K562 (cell line): ENCODE measurements at regions not wholly inside any gene's neighbourhood (a gene's known extent, or its start where the extent isn't known, plus 50 kb on each side); places are given as distances from the start of the nearest gene placed in this dataset.

ENCODE experiments used
- ATAC-seq: fragments of 200-7000 bp; cut with Tn5 transposase; 3 replicates; pipeline ENCODE4 v1.9.1; 2020; ENCODE audit warnings: moderate library complexity
- BruUV-seq: library from RNA; stranded (reverse); fragments of 400-500 nt; replicated peaks from 2 replicates; lab custom pipeline; 2021; lab: Mats Ljungman, UMichigan
- CTCF ChIA-PET: fragments of 300-600 bp; formaldehyde crosslinking; extraction: SDS; loops from one replicate; lab custom pipeline; 2021; ENCODE audit warnings: low intra/inter-chr PET ratio; lab: Yijun Ruan, JAX
- POLR2A ChIA-PET: fragments of 300-600, 350-650 bp; sonication (Branson Sonifier 250); formaldehyde crosslinking; extraction: SDS; loops from one replicate; lab custom pipeline; 2021; ENCODE audit warnings: antibody characterized with exemption, inconsistent platforms; lab: Yijun Ruan, JAX
- DNase-seq, 4 experiments: peaks; one replicate each; pipeline versions ENCODE4 v3.0.0 to v3.0.0-alpha.2; 2011 to 2018; ENCODE audit warnings: low spot score in 3 of 4, mixed read lengths in 3 of 4; ENCODE audit errors: extremely low read depth in 1 of 4
- FAIRE-seq: peaks from 2 replicates; lab custom pipeline; 2011; peaks lifted over from hg19 to GRCh38; lab: Jason Lieb, UNC
- H2AFZ ChIP-seq: 2 replicates; pipeline ENCODE4 v1.6.0; 2011; ENCODE audit warnings: low read depth, low read length, control low read depth, inconsistent platforms
- H3K27ac ChIP-seq: fragments of 200-600 bp; 3 replicates; pipeline ENCODE4 v1.8.0; 2011; ENCODE audit warnings: low read depth, mild to moderate bottlenecking, control low read depth, inconsistent platforms, low read length, moderate library complexity, mixed read lengths; ENCODE audit errors: extremely low read depth
- H3K27me3 ChIP-seq, 2 experiments: fragments of 300-600 bp in 1 of 2; 2 replicates in 1 of 2; 3 replicates in 1 of 2; pipeline versions ENCODE4 v1.6.0 to v1.8.0; 2011; ENCODE audit warnings: inconsistent platforms in 2 of 2, low read length in 2 of 2, mild to moderate bottlenecking in 1 of 2, mixed read lengths in 1 of 2, moderate library complexity in 1 of 2; ENCODE audit not compliant: control insufficient read depth in 2 of 2, insufficient read depth in 2 of 2
- H3K36me3 ChIP-seq: fragments of 300-600 bp; 3 replicates; pipeline ENCODE4 v1.8.0; 2011; ENCODE audit warnings: mild to moderate bottlenecking, low read length, inconsistent platforms; ENCODE audit not compliant: control insufficient read depth, insufficient read depth
- H3K4me1 ChIP-seq, 2 experiments: fragments of 200-600 bp in 1 of 2; replicated peaks in 1 of 2; 2 replicates in 1 of 2; 3 replicates in 1 of 2; pipeline versions ENCODE4 v1.5.1 to v1.8.0; 2011; ENCODE audit warnings: inconsistent platforms in 2 of 2, low read length in 2 of 2, mild to moderate bottlenecking in 1 of 2, mixed read lengths in 1 of 2, moderate library complexity in 1 of 2; ENCODE audit not compliant: control insufficient read depth in 2 of 2, insufficient read depth in 2 of 2
- H3K4me2 ChIP-seq: 2 replicates; pipeline ENCODE4 v1.6.1; 2011; ENCODE audit warnings: low read length, control low read depth, inconsistent platforms, mixed read lengths; ENCODE audit not compliant: insufficient read depth
- H3K4me3 ChIP-seq: fragments of 200-600 bp; sonication (generic), shearing (Covaris generic); 2 replicates; pipeline ENCODE4 v1.5.1; 2016; ENCODE audit warnings: control low read depth, inconsistent platforms
- H3K79me2 ChIP-seq: fragments of 200-600 bp; 3 replicates; pipeline ENCODE4 v1.8.0; 2011; ENCODE audit warnings: low read length, inconsistent platforms; ENCODE audit not compliant: control insufficient read depth, insufficient read depth
- H3K9ac ChIP-seq, 2 experiments: 2 replicates each; pipeline versions ENCODE4 v1.6.0 to v1.6.1; 2011; ENCODE audit warnings: low read depth in 2 of 2, low read length in 2 of 2, control low read depth in 1 of 2, inconsistent platforms in 1 of 2, mild to moderate bottlenecking in 1 of 2, mixed read lengths in 1 of 2; ENCODE audit not compliant: insufficient read depth in 1 of 2
- H3K9me1 ChIP-seq: one replicate; pipeline ENCODE4 v1.6.0; 2011; ENCODE audit warnings: inconsistent platforms, mild to moderate bottlenecking, low read length, moderate library complexity; ENCODE audit not compliant: control insufficient read depth, insufficient read depth
- H3K9me3 ChIP-seq: replicated peaks from 2 replicates; pipeline ENCODE4 v1.5.1; 2011; ENCODE audit warnings: low read depth, low read length, inconsistent platforms; ENCODE audit not compliant: control insufficient read depth, insufficient read depth
- H4K20me1 ChIP-seq: replicated peaks from 2 replicates; pipeline ENCODE4 v1.6.1; 2011; ENCODE audit warnings: low read length, inconsistent platforms, mixed read lengths; ENCODE audit not compliant: control insufficient read depth, insufficient read depth
- ARID1B ChIP-seq: fragments of 450-650 bp; IDR thresholded peaks from 2 replicates; pipeline ENCODE4 v1.6.1; 2016; ENCODE audit warnings: antibody characterized with exemption, mild to moderate bottlenecking, inconsistent platforms
- CBX8 ChIP-seq: fragments of 200-600 bp; sonication (generic); IDR thresholded peaks from 2 replicates; pipeline ENCODE4 v1.6.1; 2012; ENCODE audit warnings: borderline replicate concordance, mixed run types, low read depth, mild to moderate bottlenecking, moderate library complexity, mixed read lengths, low read length, control low read depth, inconsistent platforms; ENCODE audit not compliant: poor library complexity, severe bottlenecking; ENCODE audit errors: extremely low read depth
- DPF2 ChIP-seq: fragments of 450-650 bp; IDR thresholded peaks from 2 replicates; pipeline ENCODE4 v1.6.1; 2016
- EP300 ChIP-seq: IDR thresholded peaks from 2 replicates; pipeline ENCODE4 v1.6.1; 2012; ENCODE audit warnings: low read length, improper control_type of control experiment
- FOSL1 ChIP-seq: fragments of 200-800 bp; sonication (Bioruptor generic); conservative IDR thresholded peaks from 2 replicates; pipeline ENCODE4 v1.6.1; 2016; ENCODE audit warnings: missing genetic modification characterization, missing compliant biosample characterization
- GATA2 ChIP-seq: sonication (generic); formaldehyde crosslinking; IDR thresholded peaks from 2 replicates; pipeline ENCODE4 v1.4.0; 2020; ENCODE audit warnings: mild to moderate bottlenecking, missing genetic modification reagents
- HDAC8 ChIP-seq: fragments of 450-650 bp; IDR thresholded peaks from 2 replicates; pipeline ENCODE4 v1.6.1; 2016; ENCODE audit warnings: mild to moderate bottlenecking, missing genetic modification characterization, moderate library complexity, missing compliant biosample characterization
- JUNB ChIP-seq: fragments of 450-650 bp; formaldehyde crosslinking; conservative IDR thresholded peaks from 2 replicates; pipeline ENCODE4 v1.4.0; 2020; ENCODE audit warnings: mild to moderate bottlenecking
- KAT2B ChIP-seq: IDR thresholded peaks from one replicate; pipeline ENCODE4 v1.6.1; 2012; ENCODE audit warnings: low read depth, mild to moderate bottlenecking, control low read depth, inconsistent platforms, low read length, moderate library complexity
- MAFK ChIP-seq: IDR thresholded peaks from 2 replicates; pipeline ENCODE4 v1.6.1; 2011; ENCODE audit warnings: low read length, improper control_type of control experiment
- MECOM ChIP-seq: fragments of 250-450 bp; sonication (Bioruptor Pico); IDR thresholded peaks from 2 replicates; pipeline ENCODE4 v1.8.0; 2022; ENCODE audit warnings: inconsistent platforms
- RNF2 ChIP-seq: sonication (generic); IDR thresholded peaks from 2 replicates; pipeline ENCODE4 v1.6.1; 2016
- SAP30 ChIP-seq: fragments of 200-600 bp; sonication (generic); IDR thresholded peaks from 2 replicates; pipeline ENCODE4 v1.6.1; 2012; ENCODE audit warnings: borderline replicate concordance, low read depth, mild to moderate bottlenecking, moderate library complexity, low read length, control low read depth, inconsistent platforms; ENCODE audit not compliant: insufficient read depth, poor library complexity, severe bottlenecking
- SIX5 ChIP-seq, 2 experiments: IDR thresholded peaks; 2 replicates each; pipeline ENCODE4 v1.6.1; 2011; ENCODE audit warnings: low read length in 2 of 2, borderline replicate concordance in 1 of 2, low read depth in 1 of 2, mild to moderate bottlenecking in 1 of 2, moderate library complexity in 1 of 2; ENCODE audit not compliant: insufficient read depth in 1 of 2
- SMARCA4 ChIP-seq: fragments of 450-650 bp; IDR thresholded peaks from 2 replicates; pipeline ENCODE4 v1.6.1; 2016
- ZNF175 ChIP-seq: fragments of 200-800 bp; sonication (Bioruptor generic); IDR thresholded peaks from 2 replicates; pipeline ENCODE4 v1.6.1; 2016; ENCODE audit warnings: low read depth, mild to moderate bottlenecking, missing genetic modification characterization, missing compliant biosample characterization
- ZNF224 ChIP-seq: sonication (generic); formaldehyde crosslinking; IDR thresholded peaks from 2 replicates; pipeline ENCODE4 v1.8.0; 2022; ENCODE audit warnings: mild to moderate bottlenecking, missing genetic modification reagents
- ZNF232 ChIP-seq: sonication (generic); formaldehyde crosslinking; IDR thresholded peaks from 2 replicates; pipeline ENCODE4 v1.8.0; 2022; ENCODE audit warnings: mild to moderate bottlenecking, missing genetic modification reagents
- ZNF699 ChIP-seq: fragments of 250-450 bp; sonication (Bioruptor Pico); IDR thresholded peaks from 2 replicates; pipeline ENCODE4 v1.8.0; 2021; ENCODE audit warnings: mild to moderate bottlenecking, moderate library complexity; ENCODE audit not compliant: insufficient replicate concordance
- WGBS: fragments of 100-300 bp; shearing (Covaris generic); methylation state at CpG from one replicate; pipeline ENCODE4 v1.1.6; 2016; ENCODE audit warnings: low coverage, mixed read lengths; ENCODE audit not compliant: insufficient coverage; ENCODE audit errors: missing lambda C conversion rate; 5-methylcytosine and 5-hydroxymethylcytosine counted together
- in situ Hi-C: fragments of 300-500 bp; cut with MboI; formaldehyde crosslinking; loops from 4 replicates; pipeline ENCODE4 v1.15.0; 2018; ENCODE audit warnings: inconsistent platforms, mixed read lengths
- intact Hi-C: fragments of 100-400 bp; cut with micrococcal nuclease; formaldehyde crosslinking; loops from 2 replicates; pipeline ENCODE4 v1.14.2; 2022
- TF ChIP-seq, protein P1 (sequence below): sonication (generic); formaldehyde crosslinking; IDR thresholded peaks from 2 replicates; pipeline ENCODE4 v1.8.0; 2022; ENCODE audit warnings: mild to moderate bottlenecking, missing genetic modification reagents
- TF ChIP-seq, protein P2 (sequence below): fragments of 250-450 bp; sonication (Bioruptor Pico); IDR thresholded peaks from 2 replicates; pipeline ENCODE4 v1.5.0; 2021
- TF ChIP-seq, protein P3 (sequence below): sonication (generic); formaldehyde crosslinking; IDR thresholded peaks from 2 replicates; pipeline ENCODE4 v1.4.0; 2020; ENCODE audit warnings: mild to moderate bottlenecking, missing genetic modification reagents

DNA sequence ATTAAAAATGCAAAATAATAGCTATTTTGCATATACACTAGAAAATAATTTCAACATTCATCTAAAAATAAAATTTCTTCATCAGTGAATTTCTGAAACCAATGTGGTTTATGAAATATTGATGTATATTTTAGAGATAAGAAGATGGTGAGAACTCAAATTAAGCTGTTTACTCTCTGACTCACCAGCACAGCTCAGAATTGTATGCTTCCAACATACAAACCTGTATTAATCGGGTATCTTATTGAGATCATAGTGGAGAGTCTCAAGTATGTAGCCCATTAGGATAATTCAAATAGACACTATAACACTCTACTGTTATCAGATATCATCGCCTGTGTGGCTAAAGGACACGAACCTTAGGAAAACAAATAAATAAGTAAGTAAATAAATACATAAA, 899.5 kb upstream of the INTU start:
- no peak for FAIRE-seq
- in situ Hi-C loops (no loop called here), intact Hi-C loops (loop anchor here (2.0 kb wide), 1 partner anchor 184 kb away; no protein-coding TSS in a partner anchor)
- Histone ChIP-seq H3K4me3 (peak overlapping the region; percentile 48), H3K79me2 (peaks cover 96% of the 10 kb centered on the region), H3K9ac (peak overlapping the region in 1 of 2 experiments; percentile 82; a peak in 2 of 4 replicates), H3K9me3 (peaks cover 3% of the 10 kb centered on the region), H3K27ac (peak overlapping the region; percentile 78), H4K20me1 (no peaks in the 10 kb centered on the region), H3K36me3 (peaks cover 29% of the 10 kb centered on the region), H3K4me1 (peaks cover 0 to 13% of the 10 kb centered on the region in 2 experiments; a peak in 4 of 5 replicates), H3K4me2 (peak overlapping the region; percentile 69), H2AFZ (no peak overlapping the region), H3K27me3 (no peaks in the 10 kb centered on the region), H3K9me1 (no peaks in the 10 kb centered on the region)
- POLR2A ChIA-PET, result no interaction called here
- DNase-seq, result peak in 1 of 4 experiments; percentile 47
- WGBS, result 0% methylated on average over 3 of the region's 3 CpGs
- CTCF ChIA-PET, result no interaction called here
- BruUV-seq, result no TSS peak
- peak; percentile 59 for ATAC-seq
- TF ChIP-seq ARID1B (peak; percentile 26; the same call in 1 of the 2 replicates), JUNB (CRISPR knock-in tag) (no peak), EP300 (peak; percentile 9; the same call in 1 of the 2 replicates), DPF2 (peak; percentile 28; the same call in 1 of the 2 replicates), MECOM (CRISPR knock-in tag) (no peak), KAT2B (no peak), FOSL1 (peak; percentile 70), ZNF699 (CRISPR knock-in tag) (no peak), MAFK (no peak), GATA2 (CRISPR knock-in tag) (no peak), HDAC8 (tag) (no peak), ZNF232 (CRISPR knock-in tag) (no peak), ZNF224 (no peak), SMARCA4 (0 out of 2 replicates have a peak, but pooled peaks have one; percentile 26), CBX8 (no peak), ZNF175 (CRISPR knock-in tag) (no peak), SIX5 (IDR thresholded peaks at IDR 0.05; ENCODE audit: borderline replicate concordance in 1 of 2, insufficient read depth in 1 of 2, low read depth in 1 of 2, low read length in 2 of 2) (no peak), SAP30 (no peak), RNF2 (no peak)
- TF ChIP-seq, protein P1, sequence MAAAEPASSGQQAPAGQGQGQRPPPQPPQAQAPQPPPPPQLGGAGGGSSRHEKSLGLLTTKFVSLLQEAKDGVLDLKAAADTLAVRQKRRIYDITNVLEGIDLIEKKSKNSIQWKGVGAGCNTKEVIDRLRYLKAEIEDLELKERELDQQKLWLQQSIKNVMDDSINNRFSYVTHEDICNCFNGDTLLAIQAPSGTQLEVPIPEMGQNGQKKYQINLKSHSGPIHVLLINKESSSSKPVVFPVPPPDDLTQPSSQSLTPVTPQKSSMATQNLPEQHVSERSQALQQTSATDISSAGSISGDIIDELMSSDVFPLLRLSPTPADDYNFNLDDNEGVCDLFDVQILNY, result no peak
- TF ChIP-seq, protein P2, sequence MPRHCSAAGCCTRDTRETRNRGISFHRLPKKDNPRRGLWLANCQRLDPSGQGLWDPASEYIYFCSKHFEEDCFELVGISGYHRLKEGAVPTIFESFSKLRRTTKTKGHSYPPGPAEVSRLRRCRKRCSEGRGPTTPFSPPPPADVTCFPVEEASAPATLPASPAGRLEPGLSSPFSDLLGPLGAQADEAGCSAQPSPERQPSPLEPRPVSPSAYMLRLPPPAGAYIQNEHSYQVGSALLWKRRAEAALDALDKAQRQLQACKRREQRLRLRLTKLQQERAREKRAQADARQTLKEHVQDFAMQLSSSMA (CRISPR knock-in tag), result no peak
- TF ChIP-seq, protein P3, sequence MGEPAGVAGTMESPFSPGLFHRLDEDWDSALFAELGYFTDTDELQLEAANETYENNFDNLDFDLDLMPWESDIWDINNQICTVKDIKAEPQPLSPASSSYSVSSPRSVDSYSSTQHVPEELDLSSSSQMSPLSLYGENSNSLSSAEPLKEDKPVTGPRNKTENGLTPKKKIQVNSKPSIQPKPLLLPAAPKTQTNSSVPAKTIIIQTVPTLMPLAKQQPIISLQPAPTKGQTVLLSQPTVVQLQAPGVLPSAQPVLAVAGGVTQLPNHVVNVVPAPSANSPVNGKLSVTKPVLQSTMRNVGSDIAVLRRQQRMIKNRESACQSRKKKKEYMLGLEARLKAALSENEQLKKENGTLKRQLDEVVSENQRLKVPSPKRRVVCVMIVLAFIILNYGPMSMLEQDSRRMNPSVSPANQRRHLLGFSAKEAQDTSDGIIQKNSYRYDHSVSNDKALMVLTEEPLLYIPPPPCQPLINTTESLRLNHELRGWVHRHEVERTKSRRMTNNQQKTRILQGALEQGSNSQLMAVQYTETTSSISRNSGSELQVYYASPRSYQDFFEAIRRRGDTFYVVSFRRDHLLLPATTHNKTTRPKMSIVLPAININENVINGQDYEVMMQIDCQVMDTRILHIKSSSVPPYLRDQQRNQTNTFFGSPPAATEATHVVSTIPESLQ (CRISPR knock-in tag), result no peak
